ENCODE measurements at regions not wholly inside any gene's neighbourhood (a gene's known extent, or its start where the extent isn't known, plus 50 kb on each side); places are given as distances from the start of the nearest gene placed in this dataset.

GRCh38 chr13:102993348-102993747 is 72.9 kb downstream of the SLC10A2 start:
- in situ Hi-C loops (cut with HindIII; ENCODE audit: low pct_unique_long_range_greater_than_20kb, low sequenced_read_pairs) (no loop called here), intact Hi-C loops (cut with micrococcal nuclease; ENCODE audit: unreplicated experiment) (no loop called here)
- no peaks in the 10 kb centered on the region for H3K27me3 ChIP-seq (ENCODE audit: control insufficient read depth, insufficient read depth, low read length)
- ChIA-PET POLR2A (no interaction called here), CTCF (no interaction called here)
- DNase-seq (ENCODE audit: low read depth, low spot score) (no peak), ATAC-seq (no peak)
- H3K27ac ChIP-seq (ENCODE audit: low read length) = no peak overlapping the region
- BruUV-seq (replicated peaks) = no TSS peak
- H3K36me3 ChIP-seq (ENCODE audit: control insufficient read depth, insufficient read depth, low read length) = no peaks in the 10 kb centered on the region
- TF ChIP-seq POLR2AphosphoS5 (IDR thresholded peaks at IDR 0.05; ENCODE audit: low read depth, low read length) (no peak), REST (IDR thresholded peaks at IDR 0.05; ENCODE audit: insufficient read depth in 1 of 2, low read depth in 2 of 2, low read length in 1 of 2) (no peak)
- no peaks in the 10 kb centered on the region for H3K4me1 ChIP-seq (ENCODE audit: control insufficient read depth, insufficient read depth, low read length)
- no peak overlapping the region for H3K4me3 ChIP-seq (ENCODE audit: low read depth in 2 of 2, low read length in 2 of 2)
- H3K9me3 ChIP-seq (ENCODE audit: control insufficient read depth, insufficient read depth, low read depth, low read length) = no peaks in the 10 kb centered on the region

DNA sequence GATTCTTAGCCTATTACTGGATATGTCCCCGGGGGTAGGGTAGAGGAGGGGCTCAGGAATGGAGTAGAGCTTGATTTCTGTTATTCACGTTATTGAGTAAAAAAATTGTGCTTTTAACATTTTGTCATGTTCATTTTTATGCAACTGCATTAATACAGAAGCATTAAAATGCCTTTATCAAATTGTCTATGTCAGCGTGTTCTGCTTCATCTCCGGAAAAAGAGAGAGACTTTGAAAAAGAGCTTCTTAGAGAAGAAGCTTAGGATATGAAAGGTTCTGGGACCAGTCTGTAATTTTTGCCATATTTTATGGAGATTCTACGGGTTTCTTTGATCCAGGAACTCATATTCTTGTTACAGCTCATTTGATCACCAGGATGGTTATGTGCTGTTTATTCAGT is 82.0 kb downstream of the SLC10A2 start:
- intact Hi-C loops (cut with micrococcal nuclease; ENCODE audit: unreplicated experiment) = no loop called here
- ChIA-PET CTCF (no interaction called here), POLR2A (no interaction called here)
- no peaks in the 10 kb centered on the region for H3K4me1 ChIP-seq (ENCODE audit: control insufficient read depth, insufficient read depth, low read length)
- TF ChIP-seq TCF7L2 (IDR thresholded peaks at IDR 0.05; ENCODE audit: low read depth, low read length) = no peak
- TF ChIP-seq POLR2AphosphoS5 (IDR thresholded peaks at IDR 0.05; ENCODE audit: low read depth, low read length) = no peak
- no peak for TF ChIP-seq CTCF (IDR thresholded peaks at IDR 0.05)
- TF ChIP-seq REST (IDR thresholded peaks at IDR 0.05; ENCODE audit: insufficient read depth in 1 of 2, low read depth in 2 of 2, low read length in 1 of 2) = no peak
- no peak for TF ChIP-seq SIN3A (IDR thresholded peaks at IDR 0.05; ENCODE audit: borderline replicate concordance, insufficient read depth, low read depth, low read length)
- ATAC-seq (no peak), DNase-seq (ENCODE audit: low read depth, low spot score) (no peak)
- H3K4me3 ChIP-seq (ENCODE audit: low read depth in 2 of 2, low read length in 2 of 2) = no peak overlapping the region
- in situ Hi-C loops (cut with HindIII; ENCODE audit: low pct_unique_long_range_greater_than_20kb, low sequenced_read_pairs) = no loop called here
- H3K27ac ChIP-seq (ENCODE audit: low read length) = no peak overlapping the region
- no peaks in the 10 kb centered on the region for H3K9me3 ChIP-seq (ENCODE audit: control insufficient read depth, insufficient read depth, low read depth, low read length)
- no peaks in the 10 kb centered on the region for H3K27me3 ChIP-seq (ENCODE audit: control insufficient read depth, insufficient read depth, low read length)
- no peaks in the 10 kb centered on the region for H3K36me3 ChIP-seq (ENCODE audit: control insufficient read depth, insufficient read depth, low read length)
- no TSS peak for BruUV-seq (replicated peaks)

All from Panc1 (cell line).